ENCODE measurements at regions not wholly inside any gene's neighbourhood (a gene's known extent, or its start where the extent isn't known, plus 50 kb on each side); places are given as distances from the start of the nearest gene placed in this dataset.
"Not testable (repeated sequence)": the region's sequence is repeated elsewhere in the genome, so short reads cannot be mapped to it uniquely, and the experiment has no call there.

GRCh38 chrY:12408236-12408635, 292.8 kb upstream of the USP9Y start:
- no peaks in the 10 kb centered on the region for H3K27me3 ChIP-seq (ENCODE audit: insufficient read depth, low read length)
- H3K27ac ChIP-seq (ENCODE audit: low read depth, low read length) = no peak overlapping the region
- no peak overlapping the region for H3K4me3 ChIP-seq (ENCODE audit: low read depth, low read length)
- no peaks in the 10 kb centered on the region for H3K79me2 ChIP-seq (ENCODE audit: control insufficient read depth, insufficient read depth, low read length, unreplicated experiment)
- no peak overlapping the region for H2AFZ ChIP-seq (ENCODE audit: low read length, unreplicated experiment)
- no peaks in the 10 kb centered on the region for H3K36me3 ChIP-seq (ENCODE audit: insufficient read depth, low read length)
- no peaks in the 10 kb centered on the region for H3K4me1 ChIP-seq (ENCODE audit: control insufficient read depth, insufficient read depth, low read length, unreplicated experiment)

- Histone ChIP-seq H3K4me3 (ENCODE audit: low read depth, low read length) (no peak overlapping the region), H3K36me3 (ENCODE audit: insufficient read depth, low read length) (no peaks in the 10 kb centered on the region), H2AFZ (ENCODE audit: low read length, unreplicated experiment) (no peak overlapping the region), H3K27ac (ENCODE audit: low read depth, low read length) (no peak overlapping the region), H3K27me3 (ENCODE audit: insufficient read depth, low read length) (no peaks in the 10 kb centered on the region), H3K4me1 (ENCODE audit: control insufficient read depth, insufficient read depth, low read length, unreplicated experiment) (no peaks in the 10 kb centered on the region), H3K79me2 (ENCODE audit: control insufficient read depth, insufficient read depth, low read length, unreplicated experiment) (no peaks in the 10 kb centered on the region)
Measured at GRCh38 chrY:12410696-12411095, 290.3 kb upstream of the USP9Y start.

GRCh38 chrY:12421072-12421787, 279.8 kb upstream of the USP9Y start:
- H3K27ac ChIP-seq (ENCODE audit: low read depth, low read length) = no peak overlapping the region
- H3K79me2 ChIP-seq (ENCODE audit: control insufficient read depth, insufficient read depth, low read length, unreplicated experiment) = no peaks in the 10 kb centered on the region
- H2AFZ ChIP-seq (ENCODE audit: low read length, unreplicated experiment) = no peak overlapping the region
- H3K27me3 ChIP-seq (ENCODE audit: insufficient read depth, low read length) = peaks cover 10% of the 10 kb centered on the region; the same call in 1 of the 2 replicates
- H3K36me3 ChIP-seq (ENCODE audit: insufficient read depth, low read length) = no peaks in the 10 kb centered on the region
- H3K4me1 ChIP-seq (ENCODE audit: control insufficient read depth, insufficient read depth, low read length, unreplicated experiment) = no peaks in the 10 kb centered on the region
- H3K4me3 ChIP-seq (ENCODE audit: low read depth, low read length) = no peak overlapping the region

GRCh38 chrY:12421788-12422124, 279.3 kb upstream of the USP9Y start:
- Histone ChIP-seq H3K27me3 (ENCODE audit: insufficient read depth, low read length) (peaks cover 10% of the 10 kb centered on the region; the same call in 1 of the 2 replicates), H3K36me3 (ENCODE audit: insufficient read depth, low read length) (no peaks in the 10 kb centered on the region), H3K79me2 (ENCODE audit: control insufficient read depth, insufficient read depth, low read length, unreplicated experiment) (no peaks in the 10 kb centered on the region), H2AFZ (ENCODE audit: low read length, unreplicated experiment) (no peak overlapping the region), H3K4me1 (ENCODE audit: control insufficient read depth, insufficient read depth, low read length, unreplicated experiment) (no peaks in the 10 kb centered on the region), H3K4me3 (ENCODE audit: low read depth, low read length) (no peak overlapping the region), H3K27ac (ENCODE audit: low read depth, low read length) (no peak overlapping the region)

GRCh38 chrY:12422536-12422935, 278.5 kb upstream of the USP9Y start:
- Histone ChIP-seq H3K27ac (ENCODE audit: low read depth, low read length) (no peak overlapping the region), H3K4me1 (ENCODE audit: control insufficient read depth, insufficient read depth, low read length, unreplicated experiment) (no peaks in the 10 kb centered on the region), H3K79me2 (ENCODE audit: control insufficient read depth, insufficient read depth, low read length, unreplicated experiment) (no peaks in the 10 kb centered on the region), H3K4me3 (ENCODE audit: low read depth, low read length) (no peak overlapping the region), H2AFZ (ENCODE audit: low read length, unreplicated experiment) (no peak overlapping the region), H3K36me3 (ENCODE audit: insufficient read depth, low read length) (no peaks in the 10 kb centered on the region), H3K27me3 (ENCODE audit: insufficient read depth, low read length) (peaks cover 10% of the 10 kb centered on the region; the same call in 1 of the 2 replicates)

GRCh38 chrY:12423416-12424252, 277.4 kb upstream of the USP9Y start:
- no peaks in the 10 kb centered on the region for H3K36me3 ChIP-seq (ENCODE audit: insufficient read depth, low read length)
- H3K79me2 ChIP-seq (ENCODE audit: control insufficient read depth, insufficient read depth, low read length, unreplicated experiment) = no peaks in the 10 kb centered on the region
- no peak overlapping the region for H3K27ac ChIP-seq (ENCODE audit: low read depth, low read length)
- no peak overlapping the region for H3K4me3 ChIP-seq (ENCODE audit: low read depth, low read length)
- no peak overlapping the region for H2AFZ ChIP-seq (ENCODE audit: low read length, unreplicated experiment)
- no peaks in the 10 kb centered on the region for H3K4me1 ChIP-seq (ENCODE audit: control insufficient read depth, insufficient read depth, low read length, unreplicated experiment)
- H3K27me3 ChIP-seq (ENCODE audit: insufficient read depth, low read length) = peaks cover 10% of the 10 kb centered on the region; the same call in 1 of the 2 replicates

GRCh38 chrY:12425506-12425905, 275.5 kb upstream of the USP9Y start:
- H3K36me3 ChIP-seq (ENCODE audit: insufficient read depth, low read length) = no peaks in the 10 kb centered on the region
- H3K27ac ChIP-seq (ENCODE audit: low read depth, low read length) = no peak overlapping the region
- peaks cover 10% of the 10 kb centered on the region; the same call in 1 of the 2 replicates for H3K27me3 ChIP-seq (ENCODE audit: insufficient read depth, low read length)
- no peaks in the 10 kb centered on the region for H3K4me1 ChIP-seq (ENCODE audit: control insufficient read depth, insufficient read depth, low read length, unreplicated experiment)
- no peaks in the 10 kb centered on the region for H3K79me2 ChIP-seq (ENCODE audit: control insufficient read depth, insufficient read depth, low read length, unreplicated experiment)
- no peak overlapping the region for H2AFZ ChIP-seq (ENCODE audit: low read length, unreplicated experiment)
- no peak overlapping the region for H3K4me3 ChIP-seq (ENCODE audit: low read depth, low read length)

- Histone ChIP-seq H3K79me2 (ENCODE audit: control insufficient read depth, insufficient read depth, low read length, unreplicated experiment) (no peaks in the 10 kb centered on the region), H2AFZ (ENCODE audit: low read length, unreplicated experiment) (no peak overlapping the region), H3K27me3 (ENCODE audit: insufficient read depth, low read length) (peaks cover 3% of the 10 kb centered on the region; the same call in 1 of the 2 replicates), H3K4me1 (ENCODE audit: control insufficient read depth, insufficient read depth, low read length, unreplicated experiment) (no peaks in the 10 kb centered on the region), H3K36me3 (ENCODE audit: insufficient read depth, low read length) (no peaks in the 10 kb centered on the region), H3K4me3 (ENCODE audit: low read depth, low read length) (no peak overlapping the region), H3K27ac (ENCODE audit: low read depth, low read length) (no peak overlapping the region)
Measured at GRCh38 chrY:12427361-12427760, 273.7 kb upstream of the USP9Y start.

GRCh38 chrY:12431546-12431945, 269.5 kb upstream of the USP9Y start:
- Histone ChIP-seq H3K79me2 (ENCODE audit: control insufficient read depth, insufficient read depth, low read length, unreplicated experiment) (no peaks in the 10 kb centered on the region), H3K27me3 (ENCODE audit: insufficient read depth, low read length) (no peaks in the 10 kb centered on the region), H3K36me3 (ENCODE audit: insufficient read depth, low read length) (no peaks in the 10 kb centered on the region), H3K4me1 (ENCODE audit: control insufficient read depth, insufficient read depth, low read length, unreplicated experiment) (no peaks in the 10 kb centered on the region), H2AFZ (ENCODE audit: low read length, unreplicated experiment) (no peak overlapping the region), H3K27ac (ENCODE audit: low read depth, low read length) (no peak overlapping the region), H3K4me3 (ENCODE audit: low read depth, low read length) (no peak overlapping the region)

- not testable (repeated sequence) for H3K4me3 ChIP-seq (ENCODE audit: low read depth, low read length); H3K79me2 ChIP-seq (ENCODE audit: control insufficient read depth, insufficient read depth, low read length, unreplicated experiment); H3K27ac ChIP-seq (ENCODE audit: low read depth, low read length); H3K27me3 ChIP-seq (ENCODE audit: insufficient read depth, low read length); H2AFZ ChIP-seq (ENCODE audit: low read length, unreplicated experiment); H3K36me3 ChIP-seq (ENCODE audit: insufficient read depth, low read length); H3K4me1 ChIP-seq (ENCODE audit: control insufficient read depth, insufficient read depth, low read length, unreplicated experiment)
Measured at GRCh38 chrY:12438823-12439222, 262.2 kb upstream of the USP9Y start.

GRCh38 chrY:12444200-12444599, 256.8 kb upstream of the USP9Y start:
- H3K27ac ChIP-seq (ENCODE audit: low read depth, low read length) = no peak overlapping the region
- H2AFZ ChIP-seq (ENCODE audit: low read length, unreplicated experiment) = no peak overlapping the region
- no peak overlapping the region for H3K4me3 ChIP-seq (ENCODE audit: low read depth, low read length)
- no peaks in the 10 kb centered on the region for H3K36me3 ChIP-seq (ENCODE audit: insufficient read depth, low read length)
- no peaks in the 10 kb centered on the region for H3K79me2 ChIP-seq (ENCODE audit: control insufficient read depth, insufficient read depth, low read length, unreplicated experiment)
- H3K4me1 ChIP-seq (ENCODE audit: control insufficient read depth, insufficient read depth, low read length, unreplicated experiment) = no peaks in the 10 kb centered on the region
- no peaks in the 10 kb centered on the region for H3K27me3 ChIP-seq (ENCODE audit: insufficient read depth, low read length)
